ENCODE measurements at regions not wholly inside any gene's neighbourhood (a gene's known extent, or its start where the extent isn't known, plus 50 kb on each side); places are given as distances from the start of the nearest gene placed in this dataset.

GRCh38 chr20:60304931-60305330, 346.7 kb downstream of the CDH26 start:
- ATAC-seq, result no peak
- Histone ChIP-seq H3K27ac (no peak overlapping the region), H3K36me3 (no peaks in the 10 kb centered on the region), H3K4me1 (no peaks in the 10 kb centered on the region), H3K27me3 (ENCODE audit: low read depth) (no peaks in the 10 kb centered on the region), H3K9me3 (no peaks in the 10 kb centered on the region), H3K4me3 (no peak overlapping the region)
- DNase-seq, result no peak
- intact Hi-C loops (cut with DNase I), result no loop called here
- no peak for TF ChIP-seq CTCF (IDR thresholded peaks at IDR 0.05)

- no peak overlapping the region for H3K27ac ChIP-seq
- no peaks in the 10 kb centered on the region for H3K4me1 ChIP-seq
- DNase-seq (no peak), ATAC-seq (no peak)
- H3K27me3 ChIP-seq (ENCODE audit: low read depth), result no peaks in the 10 kb centered on the region
- H3K9me3 ChIP-seq, result no peaks in the 10 kb centered on the region
- no peak overlapping the region for H3K4me3 ChIP-seq
- no peaks in the 10 kb centered on the region for H3K36me3 ChIP-seq
- intact Hi-C loops (cut with DNase I), result no loop called here
- no peak for TF ChIP-seq CTCF (IDR thresholded peaks at IDR 0.05)
Measured at GRCh38 chr20:60306105-60306504, 347.9 kb downstream of the CDH26 start.

GRCh38 chr20:60306551-60306950, 348.3 kb downstream of the CDH26 start:
- Histone ChIP-seq H3K27ac (no peak overlapping the region), H3K36me3 (no peaks in the 10 kb centered on the region), H3K4me3 (no peak overlapping the region), H3K4me1 (no peaks in the 10 kb centered on the region), H3K9me3 (no peaks in the 10 kb centered on the region), H3K27me3 (ENCODE audit: low read depth) (no peaks in the 10 kb centered on the region)
- no peak for ATAC-seq
- intact Hi-C loops (cut with DNase I), result no loop called here
- no peak for TF ChIP-seq CTCF (IDR thresholded peaks at IDR 0.05)
- DNase-seq, result no peak

GRCh38 chr20:60310560-60311349, 352.5 kb downstream of the CDH26 start:
- Histone ChIP-seq H3K27me3 (ENCODE audit: low read depth) (no peaks in the 10 kb centered on the region), H3K4me3 (no peak overlapping the region), H3K4me1 (no peaks in the 10 kb centered on the region), H3K27ac (no peak overlapping the region), H3K9me3 (no peaks in the 10 kb centered on the region), H3K36me3 (no peaks in the 10 kb centered on the region)
- TF ChIP-seq CTCF (IDR thresholded peaks at IDR 0.05), result no peak
- intact Hi-C loops (cut with DNase I), result no loop called here
- DNase-seq (no peak), ATAC-seq (no peak)

- intact Hi-C loops (cut with DNase I), result no loop called here
- no peak for TF ChIP-seq CTCF (IDR thresholded peaks at IDR 0.05)
- ATAC-seq (no peak), DNase-seq (no peak)
- no peaks in the 10 kb centered on the region for H3K27me3 ChIP-seq (ENCODE audit: low read depth)
- no peak overlapping the region for H3K4me3 ChIP-seq
- no peak overlapping the region for H3K27ac ChIP-seq
- no peaks in the 10 kb centered on the region for H3K36me3 ChIP-seq
- H3K4me1 ChIP-seq, result no peaks in the 10 kb centered on the region
- H3K9me3 ChIP-seq, result no peaks in the 10 kb centered on the region
Measured at GRCh38 chr20:60313191-60313590, 355.0 kb downstream of the CDH26 start.
